Neuronal stem cell (in vitro differentiated cells): ENCODE measurements at regions not wholly inside any gene's neighbourhood (a gene's known extent, or its start where the extent isn't known, plus 50 kb on each side); places are given as distances from the start of the nearest gene placed in this dataset.
"Not testable (repeated sequence)": the region's sequence is repeated elsewhere in the genome, so short reads cannot be mapped to it uniquely, and the experiment has no call there.

Source experiments
- DNase-seq: peaks from one replicate; pipeline ENCODE4 v3.0.0-alpha.2; 2013; ENCODE audit warnings: low spot score
- H2AFZ ChIP-seq: one replicate; pipeline ENCODE4 v1.6.1; 2013; ENCODE audit warnings: mild to moderate bottlenecking, low read length, inconsistent platforms
- H2AK5ac ChIP-seq: 2 replicates; pipeline ENCODE4 v1.6.1; 2013; ENCODE audit warnings: low read depth, mild to moderate bottlenecking, inconsistent platforms, low read length, moderate library complexity, mixed read lengths
- H2BK120ac ChIP-seq: 2 replicates; pipeline ENCODE4 v1.6.1; 2013; ENCODE audit warnings: low read depth, mild to moderate bottlenecking, inconsistent platforms, low read length, moderate library complexity, mixed read lengths
- H2BK12ac ChIP-seq: one replicate; pipeline ENCODE4 v1.6.1; 2013; ENCODE audit warnings: low read length, inconsistent platforms
- H2BK15ac ChIP-seq: 2 replicates; pipeline ENCODE4 v1.6.1; 2013; ENCODE audit warnings: mild to moderate bottlenecking, low read length, inconsistent platforms, mixed read lengths
- H2BK5ac ChIP-seq: one replicate; pipeline ENCODE4 v1.6.1; 2013; ENCODE audit warnings: inconsistent platforms, mild to moderate bottlenecking, low read length, moderate library complexity
- H3K14ac ChIP-seq: one replicate; pipeline ENCODE4 v1.6.1; 2013; ENCODE audit warnings: low read length, inconsistent platforms
- H3K18ac ChIP-seq: 2 replicates; pipeline ENCODE4 v1.6.1; 2013; ENCODE audit warnings: low read length, inconsistent platforms
- H3K23ac ChIP-seq: 2 replicates; pipeline ENCODE4 v1.6.1; 2013; ENCODE audit warnings: low read depth, mild to moderate bottlenecking, mixed read lengths, low read length, inconsistent platforms; ENCODE audit not compliant: poor library complexity
- H3K27ac ChIP-seq: replicated peaks from 3 replicates; pipeline ENCODE4 v1.5.1; 2013; ENCODE audit warnings: low read length, inconsistent platforms
- H3K27me3 ChIP-seq, 3 experiments: 2 replicates each; pipeline ENCODE4 v1.6.1; 2013; ENCODE audit warnings: low read length in 3 of 3, mild to moderate bottlenecking in 2 of 3, inconsistent platforms in 1 of 3, low read depth in 1 of 3, mixed read lengths in 1 of 3, moderate library complexity in 1 of 3; ENCODE audit not compliant: control insufficient read depth in 3 of 3, insufficient read depth in 3 of 3
- H3K36me3 ChIP-seq, 2 donors: replicated peaks in 1 of 2; 2 replicates each; pipeline ENCODE4 v1.6.1; 2013; ENCODE audit warnings: low read length in 2 of 2; ENCODE audit not compliant: control insufficient read depth in 2 of 2, insufficient read depth in 2 of 2
- H3K4ac ChIP-seq: 2 replicates; pipeline ENCODE4 v1.6.1; 2013; ENCODE audit warnings: inconsistent platforms, mild to moderate bottlenecking, low read length, moderate library complexity
- H3K4me1 ChIP-seq, 2 donors: 1 replicate in 1 of 2; 2 replicates in 1 of 2; pipeline ENCODE4 v1.6.1; 2013; ENCODE audit warnings: low read length in 2 of 2, low read depth in 1 of 2; ENCODE audit not compliant: control insufficient read depth in 2 of 2, insufficient read depth in 1 of 2
- H3K4me2 ChIP-seq: one replicate; pipeline ENCODE4 v1.6.1; 2013; ENCODE audit warnings: mild to moderate bottlenecking, low read length, inconsistent platforms; ENCODE audit not compliant: insufficient read depth, poor library complexity, severe bottlenecking
- H3K4me3 ChIP-seq, 2 donors: 2 replicates each; pipeline ENCODE4 v1.5.1; 2013; ENCODE audit warnings: low read length in 2 of 2, mild to moderate bottlenecking in 2 of 2, inconsistent platforms in 1 of 2, moderate library complexity in 1 of 2
- H3K79me1 ChIP-seq: one replicate; pipeline ENCODE4 v1.6.1; 2013; ENCODE audit warnings: low read depth, mild to moderate bottlenecking, inconsistent platforms, low read length, moderate library complexity
- H3K9ac ChIP-seq: one replicate; pipeline ENCODE4 v1.6.1; 2013; ENCODE audit warnings: mild to moderate bottlenecking, low read depth, low read length, inconsistent platforms; ENCODE audit not compliant: poor library complexity
- H3K9me3 ChIP-seq, 2 donors: replicated peaks in 1 of 2; 2 replicates each; pipeline versions ENCODE3 to v1.6.1; 2013; ENCODE audit warnings: low read length in 2 of 2, mild to moderate bottlenecking in 2 of 2, inconsistent platforms in 1 of 2, low read depth in 1 of 2, mixed read lengths in 1 of 2, moderate library complexity in 1 of 2; ENCODE audit not compliant: control insufficient read depth in 2 of 2, insufficient read depth in 1 of 2
- H4K8ac ChIP-seq: one replicate; pipeline ENCODE4 v1.6.1; 2013; ENCODE audit warnings: low read depth, mild to moderate bottlenecking, inconsistent platforms, low read length, moderate library complexity
- H4K91ac ChIP-seq: one replicate; pipeline ENCODE4 v1.6.1; 2013; ENCODE audit warnings: low read length, low read depth, mild to moderate bottlenecking, inconsistent platforms; ENCODE audit not compliant: poor library complexity
- WGBS, 2 donors: extraction: QIAGEN DNeasy Blood & Tissue Kit; methylation state at CpG; one replicate each; pipeline ENCODE4 v1.1.7; 2013; ENCODE audit warnings: missing lambda C conversion rate in 2 of 2, mixed read lengths in 1 of 2; ENCODE audit not compliant: insufficient read length in 2 of 2, insufficient replicate concordance in 1 of 2; ENCODE audit errors: extremely low coverage in 2 of 2; 5-methylcytosine and 5-hydroxymethylcytosine counted together

DNA sequence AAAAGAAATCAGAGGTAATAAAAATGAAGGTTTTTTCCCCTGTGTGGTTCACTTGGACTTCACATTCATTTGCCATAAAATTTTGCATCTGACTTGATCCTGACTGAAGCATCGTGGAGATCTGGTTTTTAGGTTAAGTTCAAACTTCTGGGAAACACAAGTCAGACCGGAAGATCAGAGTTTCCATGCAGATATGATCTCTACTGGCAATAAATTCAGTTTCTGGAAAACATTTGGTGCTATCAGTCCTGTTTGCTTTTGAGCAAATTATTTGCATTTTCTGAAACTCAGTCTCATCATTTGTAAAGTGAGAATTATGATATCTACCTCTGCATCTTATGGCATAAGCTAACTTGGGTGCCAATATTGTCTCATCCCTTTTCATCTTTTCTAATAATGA, 81.3 kb upstream of the KCNMA1 start:
- no peak for DNase-seq
- Histone ChIP-seq H2BK120ac (no peak overlapping the region), H3K27ac (no peak overlapping the region)

DNA sequence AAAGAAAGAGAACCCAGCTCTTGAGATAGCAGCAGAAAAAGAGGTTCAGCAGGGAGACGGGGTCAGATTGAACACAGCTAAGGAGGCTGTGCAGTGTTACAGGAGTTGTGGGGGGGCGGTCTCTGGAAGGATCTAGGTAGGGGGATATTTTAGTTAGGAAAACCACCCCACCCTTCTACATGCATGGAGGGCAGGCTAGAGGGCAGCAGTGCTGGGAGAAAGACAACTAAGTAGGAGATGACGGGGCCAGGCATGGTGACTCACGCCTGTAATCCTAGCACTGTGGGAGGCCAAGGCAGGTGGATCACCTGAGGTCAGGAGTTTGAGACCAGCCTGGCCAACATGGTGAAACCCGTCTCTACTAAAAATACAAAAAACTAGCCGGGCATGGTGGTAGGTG, 80.7 kb upstream of the KCNMA1 start:
- DNase-seq, H2AFZ ChIP-seq, H3K4me2 ChIP-seq, H3K27me3 ChIP-seq, H3K9me3 ChIP-seq, H3K18ac ChIP-seq, H4K91ac ChIP-seq, H3K79me1 ChIP-seq, H2BK5ac ChIP-seq, H3K9ac ChIP-seq, H3K4ac ChIP-seq, H3K23ac ChIP-seq, H3K27ac ChIP-seq, H2BK120ac ChIP-seq, H2AK5ac ChIP-seq, H3K14ac ChIP-seq, H3K4me3 ChIP-seq, H2BK15ac ChIP-seq, H4K8ac ChIP-seq, H3K36me3 ChIP-seq, H2BK12ac ChIP-seq: not testable (repeated sequence)
- WGBS, 2 donors, result no CpG with 5 or more reads among the region's 6 CpGs
- peaks cover 6 to 10% of the 10 kb centered on the region in 2 donors for H3K4me1 ChIP-seq

More for the DNA sequence above, 81.3 kb upstream of the KCNMA1 start:
- Histone ChIP-seq H3K9me3 (no peaks in the 10 kb centered on the region), H3K4me3 (no peak overlapping the region), H3K14ac (no peak overlapping the region), H3K4ac (no peak overlapping the region), H3K18ac (no peak overlapping the region), H3K23ac (no peak overlapping the region), H3K27me3 (no peaks in the 10 kb centered on the region), H2BK15ac (no peak overlapping the region), H3K79me1 (no peaks in the 10 kb centered on the region), H2AK5ac (no peak overlapping the region), H2BK12ac (no peak overlapping the region), H2BK5ac (no peak overlapping the region), H3K9ac (no peak overlapping the region), H4K91ac (no peak overlapping the region), H4K8ac (no peak overlapping the region), H3K4me1 (peaks cover 7 to 9% of the 10 kb centered on the region in 2 donors), H2AFZ (no peak overlapping the region), H3K4me2 (no peak overlapping the region), H3K36me3 (no peaks in the 10 kb centered on the region)
- no CpG with 5 or more reads among the region's 2 CpGs for WGBS, 2 donors

DNA sequence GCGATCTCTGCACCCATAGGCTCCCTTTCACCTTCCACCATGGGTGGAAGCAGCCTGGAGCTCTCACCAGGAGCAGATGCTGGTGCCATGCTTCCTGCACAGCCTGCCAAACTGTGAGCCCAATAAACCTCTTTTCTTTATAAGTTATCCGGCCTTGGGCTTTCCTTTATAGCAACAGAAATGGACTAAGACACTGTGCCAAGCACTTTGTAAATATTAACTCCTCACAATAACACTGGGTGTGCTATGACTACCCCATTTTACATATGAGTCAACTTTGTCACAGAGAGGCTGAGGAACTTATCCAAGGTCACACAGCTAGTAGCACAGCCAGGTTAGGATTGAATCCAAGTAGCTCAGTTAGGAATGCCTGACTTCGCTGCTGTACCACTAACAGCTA, 79.7 kb upstream of the KCNMA1 start:
- Histone ChIP-seq H3K18ac (no peak overlapping the region), H3K9me3 (no peaks in the 10 kb centered on the region), H3K36me3 (no peaks in the 10 kb centered on the region), H3K4me2 (no peak overlapping the region), H2AFZ (no peak overlapping the region), H3K4me3 (no peak overlapping the region), H3K79me1 (no peaks in the 10 kb centered on the region), H2BK15ac (no peak overlapping the region), H2BK12ac (no peak overlapping the region), H3K27me3 (no peaks in the 10 kb centered on the region), H2AK5ac (no peak overlapping the region), H3K9ac (no peak overlapping the region), H3K4me1 (peaks cover 0 to 8% of the 10 kb centered on the region in 2 donors), H2BK5ac (no peak overlapping the region), H3K27ac (no peak overlapping the region), H3K23ac (no peak overlapping the region), H3K14ac (no peak overlapping the region), H2BK120ac (no peak overlapping the region), H3K4ac (no peak overlapping the region), H4K8ac (no peak overlapping the region), H4K91ac (no peak overlapping the region)
- WGBS, 2 donors, result no CpG with 5 or more reads among the region's 3 CpGs
- DNase-seq, result no peak

DNA sequence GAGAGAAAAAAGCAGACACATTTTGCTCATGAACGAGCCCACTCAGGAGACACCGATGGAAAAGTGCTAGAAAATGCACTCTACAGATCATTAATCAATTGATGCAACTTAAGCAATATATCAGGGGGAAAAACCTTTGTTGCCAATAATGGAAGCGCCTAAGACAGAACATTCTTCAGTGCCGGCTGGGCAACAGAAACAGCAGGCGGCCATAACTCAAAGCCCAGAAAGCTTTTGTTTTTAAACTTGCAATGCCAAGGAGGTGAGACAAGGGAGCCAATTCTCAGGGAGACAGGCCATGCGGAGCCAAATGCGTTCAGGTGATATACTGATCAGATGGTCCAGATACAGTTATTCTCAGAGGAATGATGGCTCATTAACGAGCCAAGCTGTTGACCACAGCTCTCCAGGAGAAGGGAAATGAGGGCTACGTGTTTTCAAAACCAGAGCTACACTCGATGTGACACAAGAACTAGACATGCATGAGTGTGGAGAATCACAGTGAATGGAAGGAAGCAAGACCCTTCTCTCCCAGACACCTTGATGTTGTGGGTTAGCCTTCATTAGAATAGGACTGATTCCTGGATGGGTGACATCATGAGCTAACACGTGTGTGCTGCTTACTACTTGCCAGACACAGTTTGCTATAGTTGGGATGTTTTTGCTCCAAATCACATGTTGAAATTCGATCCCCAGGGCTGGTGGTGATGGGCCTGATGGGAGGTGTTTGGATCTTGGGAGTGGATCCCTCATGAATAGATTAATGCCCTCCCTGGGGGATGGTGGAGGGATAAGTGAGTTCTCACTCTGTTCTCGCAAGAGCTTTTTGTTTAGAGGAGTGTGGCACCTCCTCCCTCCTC, 79.1 kb upstream of the KCNMA1 start:
- Histone ChIP-seq H2AFZ (peak overlapping the region; percentile 12), H3K27ac (no peak overlapping the region), H2BK12ac (no peak overlapping the region), H3K23ac (no peak overlapping the region), H3K4me3 (no peak overlapping the region), H3K9ac (no peak overlapping the region), H3K79me1 (no peaks in the 10 kb centered on the region), H3K4me1 (peaks cover 0 to 8% of the 10 kb centered on the region in 2 donors), H2BK15ac (no peak overlapping the region), H4K91ac (no peak overlapping the region), H3K27me3 (peaks cover 0 to 3% (median 0%) of the 10 kb centered on the region in 3 experiments), H2BK120ac (no peak overlapping the region), H3K18ac (no peak overlapping the region), H2BK5ac (no peak overlapping the region), H3K4ac (no peak overlapping the region), H3K36me3 (no peaks in the 10 kb centered on the region), H3K14ac (no peak overlapping the region), H2AK5ac (no peak overlapping the region), H3K4me2 (no peak overlapping the region), H4K8ac (no peak overlapping the region), H3K9me3 (no peaks in the 10 kb centered on the region)
- no CpG with 5 or more reads among the region's 13 CpGs for WGBS, 2 donors
- no peak for DNase-seq
